OCI-LY7 (cell line): ENCODE measurements at regions not wholly inside any gene's neighbourhood (a gene's known extent, or its start where the extent isn't known, plus 50 kb on each side); places are given as distances from the start of the nearest gene placed in this dataset.
"Not testable (repeated sequence)": the region's sequence is repeated elsewhere in the genome, so short reads cannot be mapped to it uniquely, and the experiment has no call there.

Experiments used
- EZH2phosphoT487 ChIP-seq: fragments of 200-600 bp; sonication (generic); IDR thresholded peaks from 2 replicates; pipeline ENCODE4 v1.6.1; 2018; ENCODE audit warnings: low read depth, borderline replicate concordance, mild to moderate bottlenecking, mixed run types, antibody characterized with exemption, low read length, moderate library complexity, mixed read lengths
- TF ChIP-seq, protein P1 (sequence below): fragments of 200-600 bp; sonication (generic); conservative IDR thresholded peaks from 2 replicates; pipeline ENCODE4 v1.5.1; 2014; ENCODE audit warnings: mild to moderate bottlenecking, antibody characterized with exemption, low read length, moderate library complexity, mixed read lengths

DNA sequence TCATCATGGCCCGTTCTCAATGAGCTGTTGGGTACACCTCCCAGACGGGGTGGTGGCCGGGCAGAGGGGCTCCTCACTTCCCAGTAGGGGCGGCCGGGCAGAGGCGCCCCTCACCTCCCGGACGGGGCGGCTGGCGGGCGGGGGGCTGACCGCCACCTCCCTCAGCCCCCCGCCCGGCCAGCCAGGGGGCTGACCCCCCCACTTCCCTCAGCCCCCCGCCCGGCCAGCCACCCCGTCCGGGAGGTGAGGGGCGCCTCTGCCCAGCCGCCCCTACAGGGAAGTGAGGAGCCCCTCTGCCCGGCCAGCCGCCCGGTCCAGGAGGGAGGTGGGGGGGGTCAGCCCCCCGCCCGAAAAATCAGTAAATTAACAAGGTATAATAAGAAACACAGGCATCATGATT lies 678.2 kb downstream of the PLOD2 start:
- TF ChIP-seq, protein P1, sequence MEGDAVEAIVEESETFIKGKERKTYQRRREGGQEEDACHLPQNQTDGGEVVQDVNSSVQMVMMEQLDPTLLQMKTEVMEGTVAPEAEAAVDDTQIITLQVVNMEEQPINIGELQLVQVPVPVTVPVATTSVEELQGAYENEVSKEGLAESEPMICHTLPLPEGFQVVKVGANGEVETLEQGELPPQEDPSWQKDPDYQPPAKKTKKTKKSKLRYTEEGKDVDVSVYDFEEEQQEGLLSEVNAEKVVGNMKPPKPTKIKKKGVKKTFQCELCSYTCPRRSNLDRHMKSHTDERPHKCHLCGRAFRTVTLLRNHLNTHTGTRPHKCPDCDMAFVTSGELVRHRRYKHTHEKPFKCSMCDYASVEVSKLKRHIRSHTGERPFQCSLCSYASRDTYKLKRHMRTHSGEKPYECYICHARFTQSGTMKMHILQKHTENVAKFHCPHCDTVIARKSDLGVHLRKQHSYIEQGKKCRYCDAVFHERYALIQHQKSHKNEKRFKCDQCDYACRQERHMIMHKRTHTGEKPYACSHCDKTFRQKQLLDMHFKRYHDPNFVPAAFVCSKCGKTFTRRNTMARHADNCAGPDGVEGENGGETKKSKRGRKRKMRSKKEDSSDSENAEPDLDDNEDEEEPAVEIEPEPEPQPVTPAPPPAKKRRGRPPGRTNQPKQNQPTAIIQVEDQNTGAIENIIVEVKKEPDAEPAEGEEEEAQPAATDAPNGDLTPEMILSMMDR, result not testable (repeated sequence)
- not testable (repeated sequence) for TF ChIP-seq EZH2phosphoT487
